WI38 (cell line): ENCODE measurements at regions not wholly inside any gene's neighbourhood (a gene's known extent, or its start where the extent isn't known, plus 50 kb on each side); places are given as distances from the start of the nearest gene placed in this dataset.

ENCODE experiments used
- H3K4me3 ChIP-seq: 2 replicates; pipeline ENCODE4 v1.5.1; 2011; ENCODE audit warnings: low read depth, mild to moderate bottlenecking, control low read depth, low read length
- TF ChIP-seq, protein P1 (sequence below): IDR thresholded peaks from 2 replicates; pipeline ENCODE4 v1.5.1; 2012; ENCODE audit warnings: low read depth, mild to moderate bottlenecking, control low read depth, low read length

GRCh38 chr2:33788044-33788443 lies 188.9 kb upstream of the FAM98A start:
- no peak overlapping the region for H3K4me3 ChIP-seq
- TF ChIP-seq, protein P1, sequence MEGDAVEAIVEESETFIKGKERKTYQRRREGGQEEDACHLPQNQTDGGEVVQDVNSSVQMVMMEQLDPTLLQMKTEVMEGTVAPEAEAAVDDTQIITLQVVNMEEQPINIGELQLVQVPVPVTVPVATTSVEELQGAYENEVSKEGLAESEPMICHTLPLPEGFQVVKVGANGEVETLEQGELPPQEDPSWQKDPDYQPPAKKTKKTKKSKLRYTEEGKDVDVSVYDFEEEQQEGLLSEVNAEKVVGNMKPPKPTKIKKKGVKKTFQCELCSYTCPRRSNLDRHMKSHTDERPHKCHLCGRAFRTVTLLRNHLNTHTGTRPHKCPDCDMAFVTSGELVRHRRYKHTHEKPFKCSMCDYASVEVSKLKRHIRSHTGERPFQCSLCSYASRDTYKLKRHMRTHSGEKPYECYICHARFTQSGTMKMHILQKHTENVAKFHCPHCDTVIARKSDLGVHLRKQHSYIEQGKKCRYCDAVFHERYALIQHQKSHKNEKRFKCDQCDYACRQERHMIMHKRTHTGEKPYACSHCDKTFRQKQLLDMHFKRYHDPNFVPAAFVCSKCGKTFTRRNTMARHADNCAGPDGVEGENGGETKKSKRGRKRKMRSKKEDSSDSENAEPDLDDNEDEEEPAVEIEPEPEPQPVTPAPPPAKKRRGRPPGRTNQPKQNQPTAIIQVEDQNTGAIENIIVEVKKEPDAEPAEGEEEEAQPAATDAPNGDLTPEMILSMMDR: no peak

GRCh38 chr2:33786881-33787280 lies 187.8 kb upstream of the FAM98A start:
- TF ChIP-seq, protein P1: no peak
- H3K4me3 ChIP-seq: no peak overlapping the region

DNA sequence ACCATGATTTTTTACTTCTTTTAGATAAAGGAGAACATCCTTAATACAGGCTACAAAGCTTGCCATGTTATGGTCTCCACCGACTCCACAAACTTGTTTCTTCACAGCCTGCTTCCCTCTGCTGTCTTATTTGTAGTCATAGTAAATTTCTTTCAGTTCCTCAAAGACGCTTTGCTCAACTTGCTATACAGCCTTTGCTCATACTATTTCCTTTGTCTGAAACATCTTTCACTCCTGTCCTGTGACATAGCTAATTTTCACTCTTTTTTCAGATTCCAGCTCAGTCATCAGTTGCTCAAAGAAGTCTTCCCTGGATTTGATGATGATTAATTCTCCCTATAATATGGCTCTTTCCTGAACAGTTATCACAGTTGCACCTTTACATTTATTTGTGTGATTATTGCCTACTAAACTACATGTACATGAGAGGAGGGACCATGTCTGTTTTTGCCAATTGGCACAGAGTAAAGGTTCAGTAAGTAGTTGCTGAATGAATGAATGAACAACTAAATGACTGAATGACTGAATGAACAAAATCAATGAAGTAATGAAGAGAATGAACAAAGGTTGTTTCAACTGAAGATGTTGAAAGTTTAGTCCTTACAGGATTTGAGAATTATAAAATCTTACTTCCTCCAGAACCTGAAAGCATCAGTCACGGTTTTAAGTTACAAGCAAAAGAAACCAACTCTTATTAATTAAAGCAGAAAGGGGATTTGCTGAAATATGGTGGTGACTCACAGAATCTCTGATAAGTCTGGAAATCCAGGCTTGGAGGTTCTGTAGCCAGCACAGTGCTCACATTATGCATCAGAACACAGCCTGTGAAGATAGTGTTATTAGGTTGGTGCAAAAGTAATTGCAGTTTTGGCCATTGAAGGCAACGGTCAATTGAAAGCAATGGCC lies 186.4 kb upstream of the FAM98A start:
- TF ChIP-seq, protein P1: no peak
- no peak overlapping the region for H3K4me3 ChIP-seq

DNA sequence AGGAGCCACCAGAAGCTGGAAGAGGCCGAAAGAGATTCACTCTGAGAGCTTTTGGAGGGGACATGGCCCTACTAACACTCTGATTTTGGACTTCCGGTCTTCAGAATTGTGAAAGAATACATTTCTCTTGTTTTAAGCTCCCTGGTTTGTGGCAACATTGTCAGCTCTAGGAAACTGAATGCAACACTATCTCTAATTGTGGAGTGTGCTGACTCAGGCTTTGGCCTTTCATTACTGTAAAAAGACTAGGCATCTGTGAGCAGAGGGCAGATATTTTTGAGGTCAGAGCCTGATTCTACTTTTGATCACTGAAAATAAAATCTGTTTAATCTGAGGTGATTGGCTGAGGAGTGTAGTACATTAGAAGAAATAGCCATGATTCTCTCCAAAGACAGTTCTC lies 185.4 kb upstream of the FAM98A start:
- H3K4me3 ChIP-seq: no peak overlapping the region
- TF ChIP-seq, protein P1: no peak

- H3K4me3 ChIP-seq: no peak overlapping the region
- TF ChIP-seq, protein P1: no peak
Measured at GRCh38 chr2:33782395-33783230, 183.5 kb upstream of the FAM98A start.

DNA sequence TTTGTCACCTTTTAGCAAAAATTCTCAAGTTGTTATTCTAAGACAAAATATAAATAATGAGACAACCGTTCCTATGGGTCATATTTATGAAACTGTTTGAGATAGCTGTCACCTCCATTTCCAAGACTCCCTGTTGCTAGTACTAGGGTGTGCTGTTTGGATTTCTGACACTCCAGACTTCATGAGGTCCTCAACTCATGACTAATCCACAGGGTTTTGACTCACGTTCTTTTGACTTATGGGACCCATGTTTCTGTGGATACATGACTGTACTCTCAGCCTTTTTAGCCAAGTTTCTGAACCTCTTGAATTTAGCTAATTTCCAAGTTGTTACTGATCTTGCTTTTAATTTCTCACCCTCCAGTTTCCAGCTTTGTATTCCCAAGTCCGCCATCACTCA lies 178.7 kb upstream of the FAM98A start:
- TF ChIP-seq, protein P1: no peak
- no peak overlapping the region for H3K4me3 ChIP-seq

DNA sequence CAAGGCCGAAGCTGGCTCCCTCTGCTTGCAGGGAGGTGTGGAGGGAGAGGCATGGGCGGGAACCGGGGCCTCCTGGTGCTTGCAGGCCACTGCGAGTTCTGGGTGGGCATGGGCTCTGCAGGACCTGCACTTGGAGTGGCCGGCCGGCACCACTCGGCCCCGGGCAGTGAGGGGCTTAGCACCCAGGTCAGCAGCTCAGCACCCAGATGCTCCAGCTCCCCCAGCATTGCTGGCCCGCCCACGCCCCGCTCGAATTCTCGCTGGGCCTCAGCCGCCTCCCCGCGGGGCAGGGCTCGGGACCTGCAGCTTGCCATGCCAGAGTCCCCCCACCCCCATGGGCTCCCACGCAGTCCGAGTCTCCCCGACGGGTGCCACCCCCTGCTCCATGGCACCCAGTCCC lies 176.2 kb upstream of the FAM98A start:
- TF ChIP-seq, protein P1: no peak
- H3K4me3 ChIP-seq: no peak overlapping the region
